ENCODE measurements at regions not wholly inside any gene's neighbourhood (a gene's known extent, or its start where the extent isn't known, plus 50 kb on each side); places are given as distances from the start of the nearest gene placed in this dataset.
A peak's percentile ranks its signal among the peaks of the same experiment; 100 is the strongest.

DNA sequence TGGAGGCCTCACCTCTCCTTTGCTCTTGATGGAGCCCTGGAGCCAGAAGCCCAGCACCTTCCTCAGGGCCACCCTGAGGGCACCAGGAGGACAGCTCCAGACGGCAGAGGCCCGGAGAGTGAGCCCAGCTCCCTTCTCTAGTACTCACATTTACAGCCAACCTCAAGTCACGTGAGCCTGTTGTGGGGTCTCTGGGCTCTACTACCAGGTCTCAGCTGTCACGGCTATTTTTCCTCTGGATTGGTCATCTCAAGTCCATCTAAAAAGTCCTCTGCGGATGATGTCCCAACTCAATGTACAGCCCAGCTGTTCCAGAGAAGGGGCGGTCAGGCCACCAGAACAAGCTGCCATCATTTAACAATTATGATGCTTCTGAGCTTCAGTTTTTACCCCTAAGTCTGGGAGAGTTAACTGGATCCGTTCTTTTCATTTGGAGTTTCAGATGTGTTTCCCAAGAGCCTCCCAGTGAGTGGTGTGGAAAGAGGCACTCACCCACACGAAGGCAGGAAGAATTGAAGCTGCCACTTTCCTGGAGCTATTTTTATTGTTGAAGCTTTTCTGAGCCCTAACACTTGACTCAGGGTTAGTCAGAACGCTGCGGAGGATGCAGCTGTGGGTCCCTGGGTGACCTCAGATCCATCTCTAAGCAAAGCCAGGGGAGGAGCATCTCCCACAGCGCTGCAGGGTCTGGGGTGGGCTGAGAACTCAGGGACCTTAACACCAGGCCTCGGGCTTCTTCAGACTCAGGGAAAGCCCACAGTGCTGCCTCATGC, 143.5 kb upstream of the UBL3 start:
- no peak for TF ChIP-seq EZH2 (IDR thresholded peaks at IDR 0.05; ENCODE audit: insufficient read depth, poor library complexity, severe bottlenecking)
- no peak for TF ChIP-seq EZH2phosphoT487 (IDR thresholded peaks at IDR 0.05; ENCODE audit: insufficient read depth, low read depth)
- Histone ChIP-seq H2AFZ (peak overlapping the region; percentile 23; the same call in 1 of the 2 replicates), H3K9ac (peak overlapping the region; percentile 72)

DNA sequence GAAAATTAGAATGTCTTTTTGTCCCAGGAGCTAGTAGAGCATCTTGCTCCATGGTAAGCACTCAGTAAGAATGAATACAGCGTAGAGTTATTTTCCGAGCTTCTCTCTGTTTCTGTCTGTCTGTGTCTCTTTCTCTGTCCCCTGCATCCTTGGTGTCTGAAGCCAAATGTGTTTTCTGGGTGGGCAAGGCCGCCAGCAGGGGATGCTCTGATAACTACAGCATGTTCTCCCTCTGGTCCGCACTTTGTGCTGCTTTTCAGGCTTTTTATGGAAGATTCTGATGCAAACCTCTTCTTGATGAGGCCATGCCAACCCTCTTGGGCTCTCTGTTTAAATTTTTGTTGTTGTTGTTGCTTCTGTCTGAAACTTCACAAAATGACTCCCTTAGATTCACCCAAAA, 142.8 kb upstream of the UBL3 start:
- TF ChIP-seq EZH2 (IDR thresholded peaks at IDR 0.05; ENCODE audit: insufficient read depth, poor library complexity, severe bottlenecking) (no peak), EZH2phosphoT487 (IDR thresholded peaks at IDR 0.05; ENCODE audit: insufficient read depth, low read depth) (no peak)
- H3K4me2 ChIP-seq (ENCODE audit: unreplicated experiment) = peak overlapping the region; percentile 61
- 84 to 88% methylated on average over 4 of the region's 4 CpGs for WGBS, 2 experiments (ENCODE audit: low coverage in 1 of 2, low lambda C conversion rate in 2 of 2, missing lambda C conversion rate in 2 of 2)
- H2AFZ ChIP-seq = no peak overlapping the region
- H3K9me3 ChIP-seq (ENCODE audit: low read depth) = no peaks in the 10 kb centered on the region
- H3K27ac ChIP-seq = peak overlapping the region; percentile 92
- peaks cover 23% of the 10 kb centered on the region for H3F3A ChIP-seq (ENCODE audit: insufficient read depth)
- in situ Hi-C loops (cut with MboI) = no loop called here
- no peaks in the 10 kb centered on the region for H3K9me2 ChIP-seq (ENCODE audit: insufficient read depth)
- H3K4me3 ChIP-seq = no peak overlapping the region
- peak overlapping the region; percentile 72 for H3K9ac ChIP-seq
- peaks cover 46% of the 10 kb centered on the region for H3K4me1 ChIP-seq (ENCODE audit: insufficient read depth)
- H4K20me1 ChIP-seq (ENCODE audit: insufficient read depth) = no peaks in the 10 kb centered on the region
- H3K79me2 ChIP-seq (ENCODE audit: insufficient read depth) = no peaks in the 10 kb centered on the region
- peak; percentile 4 for DNase-seq
- no peaks in the 10 kb centered on the region for H3K36me3 ChIP-seq (ENCODE audit: low read depth)
- H3K27me3 ChIP-seq (replicated peaks; ENCODE audit: insufficient read depth) = no peaks in the 10 kb centered on the region

More for the DNA sequence above, 143.5 kb upstream of the UBL3 start:
- no peaks in the 10 kb centered on the region for H3K36me3 ChIP-seq (ENCODE audit: low read depth)
- no peaks in the 10 kb centered on the region for H4K20me1 ChIP-seq (ENCODE audit: insufficient read depth)
- in situ Hi-C loops (cut with MboI) = no loop called here
- 29 to 31% methylated on average over 11 to 12 of the region's 12 CpGs for whole genome bisulfite sequencing, 2 experiments (ENCODE audit: low coverage in 1 of 2, low lambda C conversion rate in 2 of 2, missing lambda C conversion rate in 2 of 2)
- H3K27ac ChIP-seq = peak overlapping the region; percentile 92
- DNase-seq = peak; percentile 96
- H3K4me2 ChIP-seq (ENCODE audit: unreplicated experiment) = peak overlapping the region; percentile 64
- no peaks in the 10 kb centered on the region for H3K79me2 ChIP-seq (ENCODE audit: insufficient read depth)
- H3K9me2 ChIP-seq (ENCODE audit: insufficient read depth) = no peaks in the 10 kb centered on the region
- peaks cover 46% of the 10 kb centered on the region for H3K4me1 ChIP-seq (ENCODE audit: insufficient read depth)
- no peaks in the 10 kb centered on the region for H3K9me3 ChIP-seq (ENCODE audit: low read depth)
- peak overlapping the region; percentile 30 for H3K4me3 ChIP-seq
- H3K27me3 ChIP-seq (replicated peaks; ENCODE audit: insufficient read depth) = no peaks in the 10 kb centered on the region
- peaks cover 23% of the 10 kb centered on the region for H3F3A ChIP-seq (ENCODE audit: insufficient read depth)

DNA sequence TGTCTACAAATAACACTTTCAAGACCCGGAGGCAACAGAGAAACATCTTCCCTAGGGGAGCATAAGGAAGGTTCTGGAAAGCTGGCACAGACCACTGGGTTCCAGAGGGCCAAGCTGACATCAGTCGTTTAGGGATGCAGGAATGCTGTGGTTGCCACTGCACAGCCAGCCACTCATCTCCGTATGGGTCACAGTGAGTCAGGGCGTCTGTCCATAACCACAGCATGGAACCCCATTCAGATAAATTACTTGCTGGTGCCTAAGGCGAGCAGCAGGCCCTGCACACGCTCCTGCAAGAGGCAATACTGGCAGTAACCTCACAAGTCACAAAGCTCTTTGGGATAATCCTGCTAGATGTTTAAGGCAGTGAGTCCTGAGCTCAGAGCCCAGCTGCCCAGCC, 140.9 kb upstream of the UBL3 start:
- Histone ChIP-seq H3K9ac (no peak overlapping the region), H3K9me2 (ENCODE audit: insufficient read depth) (no peaks in the 10 kb centered on the region), H3K36me3 (ENCODE audit: low read depth) (no peaks in the 10 kb centered on the region; the same call in 1 of the 2 replicates), H3K4me2 (ENCODE audit: unreplicated experiment) (peak overlapping the region; percentile 2), H3K27me3 (replicated peaks; ENCODE audit: insufficient read depth) (no peaks in the 10 kb centered on the region), H3K9me3 (ENCODE audit: low read depth) (peaks cover 13% of the 10 kb centered on the region), H3K27ac (peak overlapping the region; percentile 42), H3F3A (ENCODE audit: insufficient read depth) (peaks cover 23% of the 10 kb centered on the region), H2AFZ (no peak overlapping the region), H3K4me3 (no peak overlapping the region), H3K79me2 (ENCODE audit: insufficient read depth) (no peaks in the 10 kb centered on the region), H4K20me1 (ENCODE audit: insufficient read depth) (no peaks in the 10 kb centered on the region), H3K4me1 (ENCODE audit: insufficient read depth) (peaks cover 46% of the 10 kb centered on the region)
- peak; percentile 98 for DNase-seq
- in situ Hi-C loops (cut with MboI) = no loop called here
- no peak for TF ChIP-seq EZH2phosphoT487 (IDR thresholded peaks at IDR 0.05; ENCODE audit: insufficient read depth, low read depth)
- 3 to 5% methylated on average over 6 of the region's 6 CpGs for WGBS, 2 experiments (ENCODE audit: low coverage in 1 of 2, low lambda C conversion rate in 2 of 2, missing lambda C conversion rate in 2 of 2)

DNA sequence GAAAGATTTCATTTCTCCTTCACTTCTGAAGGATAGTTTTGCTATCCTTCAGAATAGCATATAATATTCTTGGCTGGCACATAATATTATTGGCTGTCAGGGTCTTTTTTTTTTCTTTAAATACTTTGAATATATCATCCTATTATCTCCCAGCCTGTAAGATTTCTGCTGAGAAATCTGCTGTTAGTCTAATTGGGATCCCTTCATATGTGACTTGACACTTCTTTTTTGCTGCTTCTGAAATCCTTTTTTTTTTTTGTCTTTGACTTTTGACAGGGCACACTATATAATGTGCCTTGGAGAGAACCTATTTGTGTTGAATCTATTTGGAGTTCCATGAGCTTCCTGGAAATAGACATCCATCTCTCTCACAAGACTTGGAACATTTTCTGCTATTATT, 136.9 kb upstream of the UBL3 start:
- Histone ChIP-seq H3K27me3 (replicated peaks; ENCODE audit: insufficient read depth) (no peaks in the 10 kb centered on the region), H3K4me1 (ENCODE audit: insufficient read depth) (peaks cover 15% of the 10 kb centered on the region), H3K36me3 (ENCODE audit: low read depth) (no peaks in the 10 kb centered on the region; the same call in 1 of the 2 replicates), H3K79me2 (ENCODE audit: insufficient read depth) (no peaks in the 10 kb centered on the region), H3K9me3 (ENCODE audit: low read depth) (peaks cover 14% of the 10 kb centered on the region), H3K4me2 (ENCODE audit: unreplicated experiment) (no peak overlapping the region), H3K9me2 (ENCODE audit: insufficient read depth) (no peaks in the 10 kb centered on the region), H2AFZ (no peak overlapping the region), H3K27ac (no peak overlapping the region), H3F3A (ENCODE audit: insufficient read depth) (0 out of 2 replicates have a peak, but pooled peaks cover 5% of the 10 kb centered on the region), H4K20me1 (ENCODE audit: insufficient read depth) (no peaks in the 10 kb centered on the region), H3K4me3 (no peak overlapping the region), H3K9ac (no peak overlapping the region)
- in situ Hi-C loops (cut with MboI) = no loop called here
- DNase-seq = no peak
- TF ChIP-seq EZH2 (IDR thresholded peaks at IDR 0.05; ENCODE audit: insufficient read depth, poor library complexity, severe bottlenecking) (no peak), EZH2phosphoT487 (IDR thresholded peaks at IDR 0.05; ENCODE audit: insufficient read depth, low read depth) (no peak)
